ENCODE measurements at regions not wholly inside any gene's neighbourhood (a gene's known extent, or its start where the extent isn't known, plus 50 kb on each side); places are given as distances from the start of the nearest gene placed in this dataset.

- H3K9ac ChIP-seq (ENCODE audit: insufficient read length, low read depth): no peak overlapping the region
- H3K27me3 ChIP-seq (ENCODE audit: insufficient read depth, insufficient read length): no peaks in the 10 kb centered on the region
- no peak for DNase-seq (ENCODE audit: low read depth, low spot score)
- H3K4me3 ChIP-seq (ENCODE audit: insufficient read length, low read depth): no peak overlapping the region
- no peaks in the 10 kb centered on the region for H3K36me3 ChIP-seq (ENCODE audit: insufficient read depth, insufficient read length, low read length)
- H3K9me3 ChIP-seq (ENCODE audit: insufficient read depth, low read length): 0 out of 2 replicates have a peak, but pooled peaks cover 1% of the 10 kb centered on the region
- H3K4me1 ChIP-seq (ENCODE audit: insufficient read depth, insufficient read length): peaks cover 6% of the 10 kb centered on the region
- no peak for TF ChIP-seq YY1 (IDR thresholded peaks at IDR 0.05; ENCODE audit: insufficient read depth, insufficient read length)
- TF ChIP-seq SUZ12 (IDR thresholded peaks at IDR 0.05; ENCODE audit: extremely low read depth, insufficient read depth, insufficient read length): no peak
- TF ChIP-seq ZNF274 (IDR thresholded peaks at IDR 0.05; ENCODE audit: low read depth, low read length): no peak
Measured at GRCh38 chr6:170047823-170048222, 243.1 kb downstream of the DLL1 start.

GRCh38 chr6:170046791-170047626 is 243.9 kb downstream of the DLL1 start:
- Histone ChIP-seq H3K4me3 (ENCODE audit: insufficient read length, low read depth) (no peak overlapping the region), H3K36me3 (ENCODE audit: insufficient read depth, insufficient read length, low read length) (no peaks in the 10 kb centered on the region), H3K9ac (ENCODE audit: insufficient read length, low read depth) (no peak overlapping the region), H3K4me1 (ENCODE audit: insufficient read depth, insufficient read length) (peaks cover 6% of the 10 kb centered on the region), H3K27me3 (ENCODE audit: insufficient read depth, insufficient read length) (no peaks in the 10 kb centered on the region), H3K9me3 (ENCODE audit: insufficient read depth, low read length) (0 out of 2 replicates have a peak, but pooled peaks cover 7% of the 10 kb centered on the region)
- TF ChIP-seq YY1 (IDR thresholded peaks at IDR 0.05; ENCODE audit: insufficient read depth, insufficient read length) (no peak), ZNF274 (IDR thresholded peaks at IDR 0.05; ENCODE audit: low read depth, low read length) (no peak)
- no peak for DNase-seq (ENCODE audit: low read depth, low spot score)

- TF ChIP-seq SUZ12 (IDR thresholded peaks at IDR 0.05; ENCODE audit: extremely low read depth, insufficient read depth, insufficient read length): no peak
- TF ChIP-seq ZNF274 (IDR thresholded peaks at IDR 0.05; ENCODE audit: low read depth, low read length): no peak
- TF ChIP-seq YY1 (IDR thresholded peaks at IDR 0.05; ENCODE audit: insufficient read depth, insufficient read length): no peak
- Histone ChIP-seq H3K9me3 (ENCODE audit: insufficient read depth, low read length) (0 out of 2 replicates have a peak, but pooled peaks cover 7% of the 10 kb centered on the region), H3K9ac (ENCODE audit: insufficient read length, low read depth) (no peak overlapping the region), H3K4me3 (ENCODE audit: insufficient read length, low read depth) (no peak overlapping the region), H3K4me1 (ENCODE audit: insufficient read depth, insufficient read length) (peaks cover 6% of the 10 kb centered on the region), H3K36me3 (ENCODE audit: insufficient read depth, insufficient read length, low read length) (no peaks in the 10 kb centered on the region), H3K27me3 (ENCODE audit: insufficient read depth, insufficient read length) (no peaks in the 10 kb centered on the region)
- DNase-seq (ENCODE audit: low read depth, low spot score): no peak
Measured at GRCh38 chr6:170045981-170046667, 244.8 kb downstream of the DLL1 start.

- no peak for TF ChIP-seq YY1 (IDR thresholded peaks at IDR 0.05; ENCODE audit: insufficient read depth, insufficient read length)
- TF ChIP-seq SUZ12 (IDR thresholded peaks at IDR 0.05; ENCODE audit: extremely low read depth, insufficient read depth, insufficient read length): no peak
- no peak for TF ChIP-seq ZNF274 (IDR thresholded peaks at IDR 0.05; ENCODE audit: low read depth, low read length)
- Histone ChIP-seq H3K36me3 (ENCODE audit: insufficient read depth, insufficient read length, low read length) (no peaks in the 10 kb centered on the region), H3K9me3 (ENCODE audit: insufficient read depth, low read length) (0 out of 2 replicates have a peak, but pooled peaks cover 7% of the 10 kb centered on the region), H3K27me3 (ENCODE audit: insufficient read depth, insufficient read length) (no peaks in the 10 kb centered on the region), H3K4me3 (ENCODE audit: insufficient read length, low read depth) (no peak overlapping the region), H3K9ac (ENCODE audit: insufficient read length, low read depth) (no peak overlapping the region), H3K4me1 (ENCODE audit: insufficient read depth, insufficient read length) (peaks cover 8% of the 10 kb centered on the region)
- DNase-seq (ENCODE audit: low read depth, low spot score): no peak
Measured at GRCh38 chr6:170045563-170045960, 245.3 kb downstream of the DLL1 start.

- H3K36me3 ChIP-seq (ENCODE audit: insufficient read depth, insufficient read length, low read length): no peaks in the 10 kb centered on the region
- H3K27me3 ChIP-seq (ENCODE audit: insufficient read depth, insufficient read length): no peaks in the 10 kb centered on the region
- peaks cover 6% of the 10 kb centered on the region for H3K4me1 ChIP-seq (ENCODE audit: insufficient read depth, insufficient read length)
- H3K9me3 ChIP-seq (ENCODE audit: insufficient read depth, low read length): 0 out of 2 replicates have a peak, but pooled peaks cover 7% of the 10 kb centered on the region
- no peak overlapping the region for H3K9ac ChIP-seq (ENCODE audit: insufficient read length, low read depth)
- DNase-seq (ENCODE audit: low read depth, low spot score): no peak
- TF ChIP-seq YY1 (IDR thresholded peaks at IDR 0.05; ENCODE audit: insufficient read depth, insufficient read length) (no peak), SUZ12 (IDR thresholded peaks at IDR 0.05; ENCODE audit: extremely low read depth, insufficient read depth, insufficient read length) (no peak), ZNF274 (IDR thresholded peaks at IDR 0.05; ENCODE audit: low read depth, low read length) (no peak)
- no peak overlapping the region for H3K4me3 ChIP-seq (ENCODE audit: insufficient read length, low read depth)
Measured at GRCh38 chr6:170044836-170045562, 245.9 kb downstream of the DLL1 start.

- H3K4me1 ChIP-seq (ENCODE audit: insufficient read depth, insufficient read length): peaks cover 12% of the 10 kb centered on the region
- H3K36me3 ChIP-seq (ENCODE audit: insufficient read depth, insufficient read length, low read length): no peaks in the 10 kb centered on the region
- H3K4me3 ChIP-seq (ENCODE audit: insufficient read length, low read depth): no peak overlapping the region
- TF ChIP-seq YY1 (IDR thresholded peaks at IDR 0.05; ENCODE audit: insufficient read depth, insufficient read length) (no peak), ZNF274 (IDR thresholded peaks at IDR 0.05; ENCODE audit: low read depth, low read length) (no peak), SUZ12 (IDR thresholded peaks at IDR 0.05; ENCODE audit: extremely low read depth, insufficient read depth, insufficient read length) (no peak)
- no peak for DNase-seq (ENCODE audit: low read depth, low spot score)
- H3K9me3 ChIP-seq (ENCODE audit: insufficient read depth, low read length): 0 out of 2 replicates have a peak, but pooled peaks cover 7% of the 10 kb centered on the region
- no peaks in the 10 kb centered on the region for H3K27me3 ChIP-seq (ENCODE audit: insufficient read depth, insufficient read length)
- H3K9ac ChIP-seq (ENCODE audit: insufficient read length, low read depth): no peak overlapping the region
Measured at GRCh38 chr6:170043881-170044790, 246.7 kb downstream of the DLL1 start.

Measured in NT2/D1 (cell line).